ENCODE measurements at regions not wholly inside any gene's neighbourhood (a gene's known extent, or its start where the extent isn't known, plus 50 kb on each side); places are given as distances from the start of the nearest gene placed in this dataset.

- peaks cover 2% of the 10 kb centered on the region for H3K27me3 ChIP-seq (ENCODE audit: insufficient read depth, poor library complexity, severe bottlenecking)
- no peak for DNase-seq (ENCODE audit: low read depth in 1 of 2, low spot score in 1 of 2)
- no peak for TF ChIP-seq SPI1 (IDR thresholded peaks at IDR 0.05; ENCODE audit: borderline replicate concordance, low read depth)
- TF ChIP-seq GABPA (IDR thresholded peaks at IDR 0.05; ENCODE audit: low read depth) = no peak
- TF ChIP-seq, protein P1, sequence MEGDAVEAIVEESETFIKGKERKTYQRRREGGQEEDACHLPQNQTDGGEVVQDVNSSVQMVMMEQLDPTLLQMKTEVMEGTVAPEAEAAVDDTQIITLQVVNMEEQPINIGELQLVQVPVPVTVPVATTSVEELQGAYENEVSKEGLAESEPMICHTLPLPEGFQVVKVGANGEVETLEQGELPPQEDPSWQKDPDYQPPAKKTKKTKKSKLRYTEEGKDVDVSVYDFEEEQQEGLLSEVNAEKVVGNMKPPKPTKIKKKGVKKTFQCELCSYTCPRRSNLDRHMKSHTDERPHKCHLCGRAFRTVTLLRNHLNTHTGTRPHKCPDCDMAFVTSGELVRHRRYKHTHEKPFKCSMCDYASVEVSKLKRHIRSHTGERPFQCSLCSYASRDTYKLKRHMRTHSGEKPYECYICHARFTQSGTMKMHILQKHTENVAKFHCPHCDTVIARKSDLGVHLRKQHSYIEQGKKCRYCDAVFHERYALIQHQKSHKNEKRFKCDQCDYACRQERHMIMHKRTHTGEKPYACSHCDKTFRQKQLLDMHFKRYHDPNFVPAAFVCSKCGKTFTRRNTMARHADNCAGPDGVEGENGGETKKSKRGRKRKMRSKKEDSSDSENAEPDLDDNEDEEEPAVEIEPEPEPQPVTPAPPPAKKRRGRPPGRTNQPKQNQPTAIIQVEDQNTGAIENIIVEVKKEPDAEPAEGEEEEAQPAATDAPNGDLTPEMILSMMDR (IDR thresholded peaks at IDR 0.05; ENCODE audit: insufficient read depth, low read length) = no peak
- TF ChIP-seq REST (IDR thresholded peaks at IDR 0.05; ENCODE audit: insufficient replicate concordance, low read depth) = no peak
- no peak for TF ChIP-seq POLR2AphosphoS5 (IDR thresholded peaks at IDR 0.05; ENCODE audit: low read depth)
- H3K27ac ChIP-seq (replicated peaks) = no peak overlapping the region
- no peak overlapping the region for H3K4me3 ChIP-seq (replicated peaks; ENCODE audit: insufficient read depth, low read length)
Measured at GRCh38 chr5:158302029-158302428, 443.1 kb upstream of the CLINT1 start.

DNA sequence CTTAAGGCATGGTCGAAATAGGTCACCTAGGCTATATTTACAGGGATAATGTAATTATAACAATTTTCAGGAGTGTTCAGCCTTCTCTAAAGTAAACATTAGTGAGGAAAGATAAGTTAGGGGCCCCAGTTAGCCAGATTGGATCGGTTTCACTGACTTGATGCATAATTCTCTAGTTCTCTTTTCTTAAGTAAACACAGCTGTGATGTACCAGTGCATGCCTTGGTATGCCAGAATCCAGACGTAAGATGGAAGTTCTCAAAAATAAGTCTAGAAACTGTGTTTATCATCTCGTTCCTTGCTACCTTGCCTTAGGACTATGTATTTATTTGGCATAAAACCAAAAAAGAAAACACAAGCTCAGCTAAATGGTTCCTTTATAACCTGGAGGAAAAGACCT is 442.2 kb upstream of the CLINT1 start:
- Histone ChIP-seq H3K4me3 (replicated peaks; ENCODE audit: insufficient read depth, low read length) (no peak overlapping the region), H3K27me3 (ENCODE audit: insufficient read depth, poor library complexity, severe bottlenecking) (peaks cover 2% of the 10 kb centered on the region), H3K27ac (replicated peaks) (no peak overlapping the region)
- TF ChIP-seq GABPA (IDR thresholded peaks at IDR 0.05; ENCODE audit: low read depth) (no peak), REST (IDR thresholded peaks at IDR 0.05; ENCODE audit: insufficient replicate concordance, low read depth) (no peak), POLR2AphosphoS5 (IDR thresholded peaks at IDR 0.05; ENCODE audit: low read depth) (no peak), SPI1 (IDR thresholded peaks at IDR 0.05; ENCODE audit: borderline replicate concordance, low read depth) (no peak)
- TF ChIP-seq, protein P1 (IDR thresholded peaks at IDR 0.05; ENCODE audit: insufficient read depth, low read length) = no peak
- no peak for DNase-seq (ENCODE audit: low read depth in 1 of 2, low spot score in 1 of 2)

DNA sequence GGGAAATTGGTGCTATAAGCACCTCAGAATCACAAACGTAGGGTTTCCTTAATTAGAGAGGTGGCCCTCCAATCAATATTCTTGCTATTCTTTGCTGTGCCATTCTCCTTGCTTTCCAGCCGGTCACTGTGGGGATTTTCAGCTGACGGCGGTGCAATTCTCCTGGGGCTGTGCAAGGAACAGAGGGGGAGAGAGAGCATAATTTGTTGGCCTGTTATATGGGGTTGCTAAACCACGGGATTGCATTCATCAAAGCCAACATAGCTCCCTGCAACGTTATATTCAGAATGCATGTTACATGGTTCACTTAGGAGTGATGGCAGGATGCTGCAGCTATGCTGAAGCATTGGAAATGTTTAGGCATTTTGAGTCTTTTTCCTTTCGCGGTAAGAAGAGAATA is 441.3 kb upstream of the CLINT1 start:
- no peak overlapping the region for H3K27ac ChIP-seq (replicated peaks)
- TF ChIP-seq SPI1 (IDR thresholded peaks at IDR 0.05; ENCODE audit: borderline replicate concordance, low read depth) (no peak), GABPA (IDR thresholded peaks at IDR 0.05; ENCODE audit: low read depth) (no peak), POLR2AphosphoS5 (IDR thresholded peaks at IDR 0.05; ENCODE audit: low read depth) (no peak), REST (IDR thresholded peaks at IDR 0.05; ENCODE audit: insufficient replicate concordance, low read depth) (no peak)
- TF ChIP-seq, protein P1 (IDR thresholded peaks at IDR 0.05; ENCODE audit: insufficient read depth, low read length) = no peak
- no peak for DNase-seq (ENCODE audit: low read depth in 1 of 2, low spot score in 1 of 2)
- H3K4me3 ChIP-seq (replicated peaks; ENCODE audit: insufficient read depth, low read length) = no peak overlapping the region
- H3K27me3 ChIP-seq (ENCODE audit: insufficient read depth, poor library complexity, severe bottlenecking) = peaks cover 2% of the 10 kb centered on the region

All from HL-60 (cell line).